Transverse colon (tissue), 4 donors: ENCODE measurements at regions not wholly inside any gene's neighbourhood (a gene's known extent, or its start where the extent isn't known, plus 50 kb on each side); places are given as distances from the start of the nearest gene placed in this dataset.

ENCODE experiments used
- DNase-seq: peaks from one replicate; pipeline ENCODE4 v3.0.0-alpha.2; 2019
- H3K27ac ChIP-seq, 4 donors: fragments of 200-600 bp; sonication (generic); 2 replicates each; pipeline ENCODE4 v1.5.1; 2016 to 2018; ENCODE audit warnings: inconsistent platforms in 4 of 4
- H3K27me3 ChIP-seq: fragments of 200-600 bp; sonication (generic); 2 replicates; pipeline ENCODE4 v1.5.1; 2017; ENCODE audit warnings: inconsistent platforms
- H3K36me3 ChIP-seq, 4 donors: fragments of 200-600 bp; sonication (generic); 2 replicates each; pipeline ENCODE4 v1.5.1; 2017 to 2019; ENCODE audit warnings: inconsistent platforms in 4 of 4
- H3K4me1 ChIP-seq, 4 donors: fragments of 200-600 bp; sonication (generic); 2 replicates each; pipeline ENCODE4 v1.5.1; 2017 to 2020; ENCODE audit warnings: inconsistent platforms in 4 of 4
- H3K4me3 ChIP-seq, 4 donors: fragments of 200-600 bp; sonication (generic); 1 replicate in 1 of 4; 2 replicates in 3 of 4; pipeline versions ENCODE4 v1.5.1 to v1.6.1; 2017 to 2019; ENCODE audit warnings: inconsistent platforms in 4 of 4
- H3K9me3 ChIP-seq, 2 donors: fragments of 200-600 bp; sonication (generic); 2 replicates each; pipeline ENCODE4 v1.5.1; 2017 to 2019; ENCODE audit warnings: inconsistent platforms in 2 of 2
- CTCF ChIP-seq, 5 experiments: fragments of 200-600 bp in 3 of 5; fragments of 450-650 bp in 2 of 5; sonication (generic) in 3 of 5; IDR thresholded peaks; 1 replicate in 2 of 5; 2 replicates in 3 of 5; pipeline ENCODE4 v1.5.1; 2016 to 2017; ENCODE audit warnings: antibody characterized with exemption in 5 of 5, inconsistent platforms in 3 of 5, mild to moderate bottlenecking in 2 of 5, moderate library complexity in 1 of 5
- EP300 ChIP-seq: sonication (generic); formaldehyde crosslinking; IDR thresholded peaks from one replicate; pipeline ENCODE4 v1.6.1; 2017; ENCODE audit warnings: antibody characterized with exemption, low read depth
- POLR2A ChIP-seq: fragments of 450-650 bp; IDR thresholded peaks from one replicate; pipeline ENCODE4 v1.6.1; 2016; ENCODE audit warnings: antibody characterized with exemption, mild to moderate bottlenecking, moderate library complexity
- POLR2AphosphoS5 ChIP-seq, 3 donors: sonication (generic); formaldehyde crosslinking; IDR thresholded peaks; one replicate each; pipeline ENCODE4 v1.6.1; 2016; ENCODE audit warnings: antibody characterized with exemption in 3 of 3
- WGBS, 2 donors: methylation state at CpG; one replicate each; pipeline ENCODE4 v1.1.5; 2018; ENCODE audit warnings: low coverage in 1 of 2; 5-methylcytosine and 5-hydroxymethylcytosine counted together
- in situ Hi-C, 4 donors: fragments of 200-750 bp; cut with MboI; loops; one replicate each; pipeline versions ENCODE4 v1.15.0 to v1.15.1; 2017; ENCODE audit warnings: low sequenced_read_pairs in 3 of 4, low pct_ligation_motif_present in 1 of 4, low pct_unique_long_range_greater_than_20kb in 1 of 4
- intact Hi-C: fragments of 100-400 bp; cut with DNase I; formaldehyde crosslinking; loops from one replicate; pipeline ENCODE4 v1.15.1; 2023; ENCODE audit warnings: low total_unique reads

GRCh38 chr12:124165695-124166094, 129.2 kb upstream of the RFLNA start:
- Histone ChIP-seq H3K9me3 (no peaks in the 10 kb centered on the region), H3K27ac (no peak overlapping the region), H3K27me3 (no peaks in the 10 kb centered on the region), H3K36me3 (no peaks in the 10 kb centered on the region), H3K4me1 (peaks cover 0 to 4% (median 0%) of the 10 kb centered on the region in 4 donors), H3K4me3 (no peak overlapping the region)
- in situ Hi-C loops (no loop called here), intact Hi-C loops (no loop called here)
- TF ChIP-seq POLR2A (no peak), EP300 (no peak), CTCF (IDR thresholded peaks at IDR 0.05) (no peak), POLR2AphosphoS5 (IDR thresholded peaks at IDR 0.05) (no peak)
- 46% methylated on average over 2 of the region's 2 CpGs; no CpG with 5 or more reads in 1 of the 2 donors for WGBS, 2 donors
- DNase-seq, result no peak

- 92% methylated on average over 21 of the region's 21 CpGs; no CpG with 5 or more reads in 1 of the 2 donors for WGBS, 2 donors
- TF ChIP-seq CTCF (IDR thresholded peaks at IDR 0.05) (no peak), EP300 (no peak), POLR2AphosphoS5 (IDR thresholded peaks at IDR 0.05) (no peak), POLR2A (no peak)
- in situ Hi-C loops, result no loop called here
- Histone ChIP-seq H3K27ac (no peak overlapping the region), H3K4me1 (peaks cover 0 to 4% (median 0%) of the 10 kb centered on the region in 4 donors), H3K36me3 (no peaks in the 10 kb centered on the region), H3K4me3 (no peak overlapping the region), H3K9me3 (no peaks in the 10 kb centered on the region), H3K27me3 (no peaks in the 10 kb centered on the region)
- no peak for DNase-seq
- intact Hi-C loops, result no loop called here
Measured at GRCh38 chr12:124167141-124167540, 127.8 kb upstream of the RFLNA start.

- no peaks in the 10 kb centered on the region for H3K4me1 ChIP-seq
- intact Hi-C loops, result no loop called here
- H3K27ac ChIP-seq, result no peak overlapping the region
- TF ChIP-seq POLR2A (no peak), CTCF (IDR thresholded peaks at IDR 0.05) (no peak), POLR2AphosphoS5 (IDR thresholded peaks at IDR 0.05) (no peak), EP300 (no peak)
- no peak overlapping the region for H3K4me3 ChIP-seq
- no peak for DNase-seq
- WGBS, 2 donors, result 78 to 83% methylated on average over 2 to 8 of the region's 8 CpGs
- in situ Hi-C loops, result no loop called here
- H3K9me3 ChIP-seq, result no peaks in the 10 kb centered on the region
- H3K27me3 ChIP-seq, result no peaks in the 10 kb centered on the region
- H3K36me3 ChIP-seq, result no peaks in the 10 kb centered on the region
Measured at GRCh38 chr12:124168016-124168786, 126.7 kb upstream of the RFLNA start.

- 68 to 86% methylated on average over 2 to 4 of the region's 4 CpGs for WGBS, 2 donors
- TF ChIP-seq CTCF (IDR thresholded peaks at IDR 0.05) (no peak), POLR2AphosphoS5 (IDR thresholded peaks at IDR 0.05) (no peak), EP300 (no peak)
- H3K27ac ChIP-seq, result no peak overlapping the region
- intact Hi-C loops (no loop called here), in situ Hi-C loops (no loop called here)
- no peaks in the 10 kb centered on the region for H3K36me3 ChIP-seq
- H3K4me3 ChIP-seq, result no peak overlapping the region
- H3K9me3 ChIP-seq, result no peaks in the 10 kb centered on the region
- no peaks in the 10 kb centered on the region for H3K27me3 ChIP-seq
- no peaks in the 10 kb centered on the region for H3K4me1 ChIP-seq
- no peak for DNase-seq
Measured at GRCh38 chr12:124169577-124170284, 125.2 kb upstream of the RFLNA start.
